ENCODE measurements at regions not wholly inside any gene's neighbourhood (a gene's known extent, or its start where the extent isn't known, plus 50 kb on each side); places are given as distances from the start of the nearest gene placed in this dataset.

GRCh38 chr22:48569476-48570233, 1258.0 kb downstream of the BRD1 start (continued):
- TF ChIP-seq PRDM15 (CRISPR knock-in tag; IDR thresholded peaks at IDR 0.05) (no peak), HOXA5 (CRISPR knock-in tag; IDR thresholded peaks at IDR 0.05) (no peak), ZBTB40 (IDR thresholded peaks at IDR 0.05) (no peak), ZBTB40 (CRISPR knock-in tag; IDR thresholded peaks at IDR 0.05) (no peak), ZBTB42 (CRISPR knock-in tag; IDR thresholded peaks at IDR 0.05) (no peak), DR1 (CRISPR knock-in tag; IDR thresholded peaks at IDR 0.05) (no peak), ZNF563 (CRISPR knock-in tag; IDR thresholded peaks at IDR 0.05) (no peak), HIC2 (CRISPR knock-in tag; IDR thresholded peaks at IDR 0.05; ENCODE audit: low read depth) (no peak), ZNF672 (CRISPR knock-in tag; IDR thresholded peaks at IDR 0.05) (no peak)

All from HepG2 (cell line).